SU-DHL-6 (cell line): ENCODE measurements at regions not wholly inside any gene's neighbourhood (a gene's known extent, or its start where the extent isn't known, plus 50 kb on each side); places are given as distances from the start of the nearest gene placed in this dataset.

ENCODE experiments used
- H2AFZ ChIP-seq: fragments of 200-600 bp; sonication (generic); 2 replicates; pipeline ENCODE4 v1.6.1; 2014; ENCODE audit warnings: low read depth, mild to moderate bottlenecking, moderate library complexity, mixed read lengths, antibody characterized with exemption, low read length; ENCODE audit not compliant: severe bottlenecking
- H3F3A ChIP-seq: fragments of 200-600 bp; shearing (Covaris generic); 2 replicates; pipeline ENCODE4 v1.6.0; 2016; ENCODE audit warnings: antibody characterized with exemption, mild to moderate bottlenecking; ENCODE audit not compliant: insufficient read depth
- H3K27ac ChIP-seq: fragments of 200-600 bp; sonication (generic); 2 replicates; pipeline ENCODE4 v1.5.1; 2016; ENCODE audit warnings: low read depth, mild to moderate bottlenecking, low read length, moderate library complexity, mixed read lengths
- H3K27me3 ChIP-seq: fragments of 200-600 bp; sonication (generic), shearing (Covaris generic); 2 replicates; pipeline ENCODE4 v1.6.0; 2014; ENCODE audit warnings: mild to moderate bottlenecking, low read length
- H3K36me3 ChIP-seq: fragments of 200-600 bp; sonication (generic); 2 replicates; pipeline ENCODE4 v1.6.1; 2014; ENCODE audit warnings: mild to moderate bottlenecking, low read length, mixed read lengths
- H3K4me2 ChIP-seq: fragments of 300-600, 200-600 bp; shearing (Covaris generic), sonication (generic); 2 replicates; pipeline ENCODE4 v1.6.0; 2014; ENCODE audit warnings: low read length, low read depth, mild to moderate bottlenecking; ENCODE audit not compliant: poor library complexity, severe bottlenecking
- H3K4me3 ChIP-seq: fragments of 200-600 bp; sonication (generic); 2 replicates; pipeline ENCODE4 v1.5.1; 2014; ENCODE audit warnings: antibody characterized with exemption, low read length, mild to moderate bottlenecking, mixed read lengths; ENCODE audit not compliant: insufficient read depth, poor library complexity, severe bottlenecking
- H3K79me2 ChIP-seq: fragments of 200-600 bp; sonication (generic); 2 replicates; pipeline ENCODE4 v1.6.1; 2014; ENCODE audit warnings: mild to moderate bottlenecking, low read length, moderate library complexity; ENCODE audit not compliant: insufficient read depth
- H3K9ac ChIP-seq: fragments of 200-600 bp; sonication (generic); 2 replicates; pipeline ENCODE4 v1.7.0; 2014; ENCODE audit warnings: mild to moderate bottlenecking, low read length
- H3K9me2 ChIP-seq: fragments of 200-600 bp; sonication (generic); replicated peaks from 2 replicates; pipeline ENCODE4 v1.6.1; 2014; ENCODE audit warnings: low read length; ENCODE audit not compliant: insufficient read depth
- H3K9me3 ChIP-seq: fragments of 200-600 bp; sonication (generic); 2 replicates; pipeline ENCODE4 v1.6.1; 2014; ENCODE audit warnings: low read length, mixed read lengths; ENCODE audit not compliant: insufficient read depth
- H4K20me1 ChIP-seq: fragments of 200-600 bp; sonication (generic); 2 replicates; pipeline ENCODE4 v1.6.1; 2014; ENCODE audit warnings: low read depth, mild to moderate bottlenecking, antibody characterized with exemption, low read length, moderate library complexity, mixed read lengths
- EZH2phosphoT487 ChIP-seq: fragments of 200-600 bp; sonication (generic), shearing (Covaris generic); conservative IDR thresholded peaks from 2 replicates; pipeline ENCODE4 v1.6.1; 2018; ENCODE audit warnings: mild to moderate bottlenecking, antibody characterized with exemption, low read length, moderate library complexity, mixed read lengths
- TF ChIP-seq, protein P1 (sequence below): fragments of 200-600 bp; sonication (generic); IDR thresholded peaks from one replicate; pipeline ENCODE4 v1.5.1; 2017; ENCODE audit warnings: antibody characterized with exemption, mild to moderate bottlenecking, low read length, moderate library complexity; ENCODE audit not compliant: insufficient read depth, poor library complexity, severe bottlenecking

GRCh38 chr12:78580296-78580695 lies 284.3 kb upstream of the SYT1 start:
- TF ChIP-seq, protein P1, sequence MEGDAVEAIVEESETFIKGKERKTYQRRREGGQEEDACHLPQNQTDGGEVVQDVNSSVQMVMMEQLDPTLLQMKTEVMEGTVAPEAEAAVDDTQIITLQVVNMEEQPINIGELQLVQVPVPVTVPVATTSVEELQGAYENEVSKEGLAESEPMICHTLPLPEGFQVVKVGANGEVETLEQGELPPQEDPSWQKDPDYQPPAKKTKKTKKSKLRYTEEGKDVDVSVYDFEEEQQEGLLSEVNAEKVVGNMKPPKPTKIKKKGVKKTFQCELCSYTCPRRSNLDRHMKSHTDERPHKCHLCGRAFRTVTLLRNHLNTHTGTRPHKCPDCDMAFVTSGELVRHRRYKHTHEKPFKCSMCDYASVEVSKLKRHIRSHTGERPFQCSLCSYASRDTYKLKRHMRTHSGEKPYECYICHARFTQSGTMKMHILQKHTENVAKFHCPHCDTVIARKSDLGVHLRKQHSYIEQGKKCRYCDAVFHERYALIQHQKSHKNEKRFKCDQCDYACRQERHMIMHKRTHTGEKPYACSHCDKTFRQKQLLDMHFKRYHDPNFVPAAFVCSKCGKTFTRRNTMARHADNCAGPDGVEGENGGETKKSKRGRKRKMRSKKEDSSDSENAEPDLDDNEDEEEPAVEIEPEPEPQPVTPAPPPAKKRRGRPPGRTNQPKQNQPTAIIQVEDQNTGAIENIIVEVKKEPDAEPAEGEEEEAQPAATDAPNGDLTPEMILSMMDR: no peak
- no peak for TF ChIP-seq EZH2phosphoT487
- H4K20me1 ChIP-seq: no peaks in the 10 kb centered on the region
- H3K9me3 ChIP-seq: no peaks in the 10 kb centered on the region
- no peak overlapping the region for H3K27ac ChIP-seq
- no peak overlapping the region for H3K4me3 ChIP-seq
- no peaks in the 10 kb centered on the region for H3F3A ChIP-seq
- no peaks in the 10 kb centered on the region for H3K27me3 ChIP-seq
- no peaks in the 10 kb centered on the region for H3K79me2 ChIP-seq
- no peak overlapping the region for H2AFZ ChIP-seq
- no peak overlapping the region for H3K4me2 ChIP-seq
- H3K36me3 ChIP-seq: no peaks in the 10 kb centered on the region
- H3K9ac ChIP-seq: no peak overlapping the region
- no peaks in the 10 kb centered on the region for H3K9me2 ChIP-seq

GRCh38 chr12:78584695-78585094 lies 279.9 kb upstream of the SYT1 start:
- H3K9ac ChIP-seq: no peak overlapping the region
- no peak overlapping the region for H3K4me2 ChIP-seq
- H3K27me3 ChIP-seq: no peaks in the 10 kb centered on the region
- H3K36me3 ChIP-seq: no peaks in the 10 kb centered on the region
- H3K4me3 ChIP-seq: no peak overlapping the region
- H3K9me3 ChIP-seq: no peaks in the 10 kb centered on the region
- TF ChIP-seq, protein P1: peak; percentile 20
- TF ChIP-seq EZH2phosphoT487: no peak
- H3F3A ChIP-seq: no peaks in the 10 kb centered on the region
- no peaks in the 10 kb centered on the region for H4K20me1 ChIP-seq
- H3K27ac ChIP-seq: no peak overlapping the region
- no peak overlapping the region for H2AFZ ChIP-seq
- no peaks in the 10 kb centered on the region for H3K79me2 ChIP-seq
- no peaks in the 10 kb centered on the region for H3K9me2 ChIP-seq

DNA sequence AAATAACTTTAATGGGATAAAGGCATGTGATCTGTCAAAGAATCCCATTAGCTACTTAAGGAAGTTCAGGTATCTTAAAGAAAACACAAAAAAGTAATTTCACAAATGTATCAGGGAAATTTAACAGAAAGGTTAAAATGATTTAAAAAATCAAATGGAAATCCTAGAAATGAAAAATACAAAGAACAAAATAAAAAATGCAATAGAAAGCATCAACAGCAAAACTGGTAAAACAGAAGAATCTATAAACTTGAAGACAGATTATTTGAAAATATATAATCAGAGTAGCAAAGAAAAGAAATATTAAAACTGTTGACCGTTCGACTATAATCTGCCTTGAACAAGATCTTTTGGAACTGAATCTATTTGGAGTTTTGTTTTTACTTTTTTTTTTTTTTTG lies 279.4 kb upstream of the SYT1 start:
- Histone ChIP-seq H3K79me2 (no peaks in the 10 kb centered on the region), H3K27me3 (no peaks in the 10 kb centered on the region), H3K4me2 (no peak overlapping the region), H3F3A (no peaks in the 10 kb centered on the region), H3K27ac (no peak overlapping the region), H4K20me1 (no peaks in the 10 kb centered on the region), H3K4me3 (no peak overlapping the region), H3K9me2 (no peaks in the 10 kb centered on the region), H3K9ac (no peak overlapping the region), H3K36me3 (no peaks in the 10 kb centered on the region), H3K9me3 (no peaks in the 10 kb centered on the region), H2AFZ (no peak overlapping the region)
- TF ChIP-seq, protein P1: peak; percentile 7
- no peak for TF ChIP-seq EZH2phosphoT487
